OCI-LY7 (cell line): ENCODE measurements at regions not wholly inside any gene's neighbourhood (a gene's known extent, or its start where the extent isn't known, plus 50 kb on each side); places are given as distances from the start of the nearest gene placed in this dataset.

Experiments
- EZH2phosphoT487 ChIP-seq: fragments of 200-600 bp; sonication (generic); IDR thresholded peaks from 2 replicates; pipeline ENCODE4 v1.6.1; 2018; ENCODE audit warnings: low read depth, borderline replicate concordance, mild to moderate bottlenecking, mixed run types, antibody characterized with exemption, low read length, moderate library complexity, mixed read lengths
- TF ChIP-seq, protein P1 (sequence below): fragments of 200-600 bp; sonication (generic); conservative IDR thresholded peaks from 2 replicates; pipeline ENCODE4 v1.5.1; 2014; ENCODE audit warnings: mild to moderate bottlenecking, antibody characterized with exemption, low read length, moderate library complexity, mixed read lengths

DNA sequence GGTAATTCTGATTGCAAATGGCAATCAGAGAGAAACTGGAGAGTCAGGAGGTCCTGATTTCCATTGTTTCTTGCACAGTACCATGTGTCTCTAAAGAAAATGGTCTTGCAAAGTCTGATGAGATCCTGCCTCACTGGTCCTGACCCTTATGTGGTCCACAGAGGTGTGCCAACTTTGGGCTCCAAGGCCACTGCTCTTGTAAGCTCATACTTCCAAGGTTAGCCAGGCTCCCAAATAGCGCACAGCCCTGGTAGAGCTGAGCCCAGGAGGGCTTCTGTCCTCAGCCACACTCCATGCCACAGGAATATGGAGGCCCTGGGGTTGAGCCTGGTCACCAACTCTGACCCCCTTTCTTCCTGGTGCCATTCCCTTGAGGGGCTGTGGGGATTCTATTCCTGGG lies 80.7 kb downstream of the SDC1 start:
- TF ChIP-seq, protein P1, sequence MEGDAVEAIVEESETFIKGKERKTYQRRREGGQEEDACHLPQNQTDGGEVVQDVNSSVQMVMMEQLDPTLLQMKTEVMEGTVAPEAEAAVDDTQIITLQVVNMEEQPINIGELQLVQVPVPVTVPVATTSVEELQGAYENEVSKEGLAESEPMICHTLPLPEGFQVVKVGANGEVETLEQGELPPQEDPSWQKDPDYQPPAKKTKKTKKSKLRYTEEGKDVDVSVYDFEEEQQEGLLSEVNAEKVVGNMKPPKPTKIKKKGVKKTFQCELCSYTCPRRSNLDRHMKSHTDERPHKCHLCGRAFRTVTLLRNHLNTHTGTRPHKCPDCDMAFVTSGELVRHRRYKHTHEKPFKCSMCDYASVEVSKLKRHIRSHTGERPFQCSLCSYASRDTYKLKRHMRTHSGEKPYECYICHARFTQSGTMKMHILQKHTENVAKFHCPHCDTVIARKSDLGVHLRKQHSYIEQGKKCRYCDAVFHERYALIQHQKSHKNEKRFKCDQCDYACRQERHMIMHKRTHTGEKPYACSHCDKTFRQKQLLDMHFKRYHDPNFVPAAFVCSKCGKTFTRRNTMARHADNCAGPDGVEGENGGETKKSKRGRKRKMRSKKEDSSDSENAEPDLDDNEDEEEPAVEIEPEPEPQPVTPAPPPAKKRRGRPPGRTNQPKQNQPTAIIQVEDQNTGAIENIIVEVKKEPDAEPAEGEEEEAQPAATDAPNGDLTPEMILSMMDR: no peak
- TF ChIP-seq EZH2phosphoT487: no peak
